Spleen (tissue), 7 donors: ENCODE measurements at regions not wholly inside any gene's neighbourhood (a gene's known extent, or its start where the extent isn't known, plus 50 kb on each side); places are given as distances from the start of the nearest gene placed in this dataset.

ENCODE experiments used
- CTCF ChIP-seq, 11 experiments: fragments of 200-600 bp in 7 of 11; fragments of 450-650 bp in 4 of 11; sonication (generic) in 4 of 11; IDR thresholded peaks in 8 of 11; conservative IDR thresholded peaks in 3 of 11; 1 replicate in 7 of 11; 2 replicates in 4 of 11; pipeline versions ENCODE4 v1.4.0 to v1.8.0; 2016 to 2021; ENCODE audit warnings: antibody characterized with exemption in 11 of 11, inconsistent platforms in 4 of 11, mild to moderate bottlenecking in 1 of 11
- POLR2A ChIP-seq, 3 donors: fragments of 450-650 bp; IDR thresholded peaks; one replicate each; pipeline ENCODE4 v1.5.1; 2017; ENCODE audit warnings: antibody characterized with exemption in 3 of 3, mild to moderate bottlenecking in 1 of 3
- donor health status: DM: no; HTN: no; CAD: no; lungs with moderate emphysema.
- donor health status: DM: no; HTN: no; CAD: no.
- donor health status: DM: no; HTN: no; CAD: no.

GRCh38 chr20:48170625-48171024 lies 385.3 kb upstream of the SULF2 start:
- TF ChIP-seq CTCF (IDR thresholded peaks at IDR 0.05 in 8 of 11, conservative IDR thresholded peaks at IDR 0.05 in 3 of 11) (no peak), POLR2A (IDR thresholded peaks at IDR 0.05) (no peak)
